Activated CD4-positive, alpha-beta T cell treated with anti-CD3 and anti-CD28 coated beads for 36 hours (primary cell): ENCODE measurements at regions not wholly inside any gene's neighbourhood (a gene's known extent, or its start where the extent isn't known, plus 50 kb on each side); places are given as distances from the start of the nearest gene placed in this dataset.

Experiments used
- ATAC-seq: fragments of 200-7000 bp; cut with Tn5 transposase; one replicate; pipeline ENCODE4 v1.10.0; 2021; ENCODE audit warnings: mild to moderate bottlenecking, moderate library complexity
- CTCF ChIA-PET: fragments of 350-600 bp; sonication (Branson Sonifier 250); formaldehyde crosslinking; loops from one replicate; lab custom pipeline; 2021; ENCODE audit warnings: antibody characterized with exemption; lab: Charles Lee
- POLR2A ChIA-PET: fragments of 350-600 bp; sonication (Branson Sonifier 250); formaldehyde crosslinking; loops from one replicate; lab custom pipeline; 2021; ENCODE audit warnings: antibody characterized with exemption, inconsistent platforms; lab: Charles Lee
- DNase-seq: peaks from one replicate; pipeline ENCODE4 v3.0.0-alpha.2; 2020
- H3K27ac Mint-ChIP-seq: one replicate; pipeline ENCODE4 v1.8.0; 2021; ENCODE audit warnings: mixed read lengths
- H3K27me3 Mint-ChIP-seq: one replicate; pipeline ENCODE4 v1.8.0; 2021; ENCODE audit warnings: mixed read lengths
- H3K36me3 Mint-ChIP-seq: one replicate; pipeline ENCODE4 v1.8.0; 2021; ENCODE audit warnings: low read depth, mixed read lengths
- H3K4me1 Mint-ChIP-seq: one replicate; pipeline ENCODE4 v1.8.0; 2021; ENCODE audit warnings: mixed read lengths
- H3K4me3 Mint-ChIP-seq: one replicate; pipeline ENCODE4 v1.8.0; 2021; ENCODE audit warnings: mild to moderate bottlenecking, moderate library complexity, mixed read lengths
- H3K9me3 Mint-ChIP-seq: one replicate; pipeline ENCODE4 v1.8.0; 2021; ENCODE audit warnings: low read depth, mixed read lengths
- intact Hi-C, 2 experiments: fragments of 100-400 bp; cut with DNase I in 1 of 2; cut with micrococcal nuclease in 1 of 2; formaldehyde crosslinking; loops; one replicate each; pipeline versions ENCODE4 v1.14.2 to v1.15.1; 2022 to 2024; cut with DNase I, micrococcal nuclease

DNA sequence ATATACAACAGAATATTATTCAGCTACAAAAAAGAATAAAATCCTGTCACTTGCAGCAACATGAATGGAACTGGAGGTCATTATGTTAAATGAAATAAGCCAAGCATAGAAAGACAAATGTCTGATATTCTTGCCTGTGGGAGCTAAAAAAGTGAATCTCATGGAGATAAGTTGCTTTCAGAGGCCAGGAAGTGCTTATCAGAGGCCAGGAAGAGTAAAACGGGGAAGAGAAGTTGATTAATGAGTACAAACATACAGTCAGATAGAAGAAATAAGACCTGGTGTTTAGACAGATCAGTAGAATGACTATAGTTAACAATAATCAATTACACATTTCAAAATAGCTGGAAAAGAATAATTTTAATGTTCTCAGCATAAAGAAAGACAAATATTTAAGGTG lies 54.4 kb upstream of the CPHXL start:
- no peaks in the 10 kb centered on the region for H3K36me3 Mint-ChIP-seq
- H3K9me3 Mint-ChIP-seq, result no peaks in the 10 kb centered on the region
- intact Hi-C loops, result loop anchor here in 1 of 2 experiments (10.0 kb wide), 1 partner anchor 874 kb away; no protein-coding TSS in a partner anchor
- H3K4me1 Mint-ChIP-seq, result no peaks in the 10 kb centered on the region
- H3K4me3 Mint-ChIP-seq, result no peak overlapping the region
- DNase-seq, result no peak
- H3K27ac Mint-ChIP-seq, result no peak overlapping the region
- ATAC-seq, result no peak
- CTCF ChIA-PET, result interaction anchor here (1.6 kb wide), 1 partner anchor 1391 kb away, joined by 5 read pairs; no protein-coding TSS in a partner anchor
- POLR2A ChIA-PET, result no interaction called here
- peaks cover 41% of the 10 kb centered on the region for H3K27me3 Mint-ChIP-seq

DNA sequence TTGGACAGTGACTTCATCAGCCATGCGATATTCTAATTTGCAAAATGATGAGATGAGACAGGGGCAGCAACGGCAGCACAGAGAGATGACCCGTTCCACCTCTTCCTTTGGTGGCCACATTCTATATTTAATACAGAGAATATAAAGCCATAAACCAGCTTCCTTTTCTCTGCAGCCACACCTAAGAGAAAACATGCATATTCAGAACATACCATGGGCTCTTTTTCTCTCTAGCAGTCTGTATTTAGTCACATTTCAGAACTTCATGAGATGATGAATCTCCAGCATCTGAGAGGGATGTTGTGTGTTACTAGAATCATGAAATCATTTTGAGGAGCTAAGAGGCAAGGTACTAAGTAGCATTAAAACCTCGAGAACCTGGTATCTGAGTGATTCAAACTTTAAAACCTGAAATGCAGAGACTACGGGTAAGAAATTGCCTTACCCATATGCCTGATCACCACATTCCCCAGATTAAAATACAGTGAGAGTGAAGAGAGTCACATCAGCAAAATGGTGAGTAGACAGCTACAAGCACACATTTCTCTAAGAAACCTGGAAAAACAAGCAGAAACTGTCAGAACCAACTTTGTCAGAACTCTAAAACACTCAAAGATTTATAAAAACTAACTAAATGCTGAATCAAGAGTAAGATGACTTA lies 55.5 kb upstream of the CPHXL start:
- DNase-seq (no peak), ATAC-seq (no peak)
- ChIA-PET POLR2A (no interaction called here), CTCF (interaction anchor here (0.5 to 1.1 kb wide), 4 partner anchors 8 to 1152 kb away, joined by 3 read pairs; no protein-coding TSS in a partner anchor)
- H3K27me3 Mint-ChIP-seq, result peaks cover 35% of the 10 kb centered on the region
- no peaks in the 10 kb centered on the region for H3K9me3 Mint-ChIP-seq
- no peaks in the 10 kb centered on the region for H3K4me1 Mint-ChIP-seq
- no peak overlapping the region for H3K4me3 Mint-ChIP-seq
- intact Hi-C loops, result loop anchor here in 1 of 2 experiments (10.0 kb wide), 1 partner anchor 873 kb away; no protein-coding TSS in a partner anchor
- H3K27ac Mint-ChIP-seq, result no peak overlapping the region
- H3K36me3 Mint-ChIP-seq, result no peaks in the 10 kb centered on the region

GRCh38 chr16:75787440-75787839 lies 61.1 kb upstream of the CPHXL start:
- no peak overlapping the region for H3K4me3 Mint-ChIP-seq
- CTCF ChIA-PET, result interaction anchor here (0.7 to 3.5 kb wide), 6 partner anchors 10 to 1386 kb away, joined by 3 to 30 read pairs (median 3); no protein-coding TSS in a partner anchor
- POLR2A ChIA-PET, result no interaction called here
- H3K27ac Mint-ChIP-seq, result no peak overlapping the region
- peaks cover 19% of the 10 kb centered on the region for H3K27me3 Mint-ChIP-seq
- intact Hi-C loops, result loop anchor here in 1 of 2 experiments (10.0 kb wide), 1 partner anchor 867 kb away; no protein-coding TSS in a partner anchor
- no peaks in the 10 kb centered on the region for H3K36me3 Mint-ChIP-seq
- no peaks in the 10 kb centered on the region for H3K9me3 Mint-ChIP-seq
- H3K4me1 Mint-ChIP-seq, result no peaks in the 10 kb centered on the region
- DNase-seq (no peak), ATAC-seq (no peak)

DNA sequence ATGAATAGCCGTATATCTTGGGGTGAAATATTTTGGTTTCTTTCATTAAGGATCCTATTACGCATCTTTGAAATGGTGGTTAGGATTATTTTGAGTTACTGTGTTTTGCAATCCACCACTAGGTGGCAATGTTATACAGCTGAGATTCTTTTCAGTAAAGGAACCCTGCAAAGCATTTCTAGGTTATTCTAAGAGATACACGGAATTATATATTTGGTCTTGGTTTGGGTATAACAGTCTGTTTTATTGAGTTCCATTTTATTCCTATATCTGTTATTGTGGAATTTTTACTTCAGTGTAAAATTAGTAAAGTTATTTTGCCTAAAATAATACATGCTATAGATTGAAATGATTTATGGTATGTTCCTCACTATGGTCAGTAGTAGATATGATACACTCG lies 62.9 kb upstream of the CPHXL start:
- Mint-ChIP-seq H3K4me3 (no peak overlapping the region), H3K4me1 (no peaks in the 10 kb centered on the region), H3K27me3 (peaks cover 5% of the 10 kb centered on the region), H3K36me3 (no peaks in the 10 kb centered on the region), H3K27ac (no peak overlapping the region), H3K9me3 (no peaks in the 10 kb centered on the region)
- ATAC-seq (peak; percentile 42), DNase-seq (no peak)
- intact Hi-C loops, result loop anchor here (1.0 to 10.0 kb wide), 4 partner anchors 864 to 1382 kb away; no protein-coding TSS in a partner anchor
- CTCF ChIA-PET, result interaction anchor here (1.0 to 1.1 kb wide), 3 partner anchors 135 to 1382 kb away, joined by 3 to 5 read pairs (median 4); no protein-coding TSS in a partner anchor
- POLR2A ChIA-PET, result no interaction called here

DNA sequence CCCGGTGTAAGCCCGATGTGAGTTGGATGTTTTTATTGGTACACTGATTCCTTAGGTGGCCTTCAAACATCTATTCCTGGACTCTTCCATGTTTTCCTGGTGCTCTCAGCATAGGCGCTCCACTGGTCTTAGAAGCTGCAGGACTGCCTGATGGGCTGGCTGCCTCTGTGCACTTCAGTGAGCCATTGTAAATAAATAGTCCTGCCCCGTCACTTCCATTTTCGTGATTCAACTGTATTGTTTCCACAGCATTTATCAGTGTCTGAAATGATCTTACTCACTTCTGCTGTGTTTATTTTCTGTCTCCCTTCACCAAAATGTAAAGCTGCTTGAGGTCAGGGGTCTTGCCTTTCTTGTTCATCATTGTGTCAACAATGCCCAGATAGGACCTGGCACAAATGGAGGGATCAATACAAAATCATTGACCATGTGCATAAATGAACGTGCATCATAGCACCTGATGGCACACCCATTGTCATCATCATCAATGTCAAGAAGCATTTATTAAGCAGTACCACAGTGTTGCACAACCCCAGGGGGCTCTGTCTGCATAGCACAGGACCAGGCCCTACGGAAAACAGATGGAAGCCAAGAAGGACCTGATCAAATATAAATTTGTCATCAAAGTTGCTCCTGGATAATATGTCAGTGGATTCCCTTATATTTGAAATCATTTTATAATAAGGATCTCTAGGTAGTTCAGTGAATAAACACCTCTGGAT lies 66.6 kb upstream of the CPHXL start:
- Mint-ChIP-seq H3K27ac (no peak overlapping the region), H3K4me1 (no peaks in the 10 kb centered on the region), H3K27me3 (peaks cover 4% of the 10 kb centered on the region), H3K4me3 (no peak overlapping the region), H3K9me3 (no peaks in the 10 kb centered on the region), H3K36me3 (no peaks in the 10 kb centered on the region)
- ChIA-PET POLR2A (no interaction called here), CTCF (interaction anchor here (0.7 kb wide), 1 partner anchor 49 kb away, joined by 3 read pairs; no protein-coding TSS in a partner anchor)
- DNase-seq (no peak), ATAC-seq (no peak)
- intact Hi-C loops, result no loop called here

DNA sequence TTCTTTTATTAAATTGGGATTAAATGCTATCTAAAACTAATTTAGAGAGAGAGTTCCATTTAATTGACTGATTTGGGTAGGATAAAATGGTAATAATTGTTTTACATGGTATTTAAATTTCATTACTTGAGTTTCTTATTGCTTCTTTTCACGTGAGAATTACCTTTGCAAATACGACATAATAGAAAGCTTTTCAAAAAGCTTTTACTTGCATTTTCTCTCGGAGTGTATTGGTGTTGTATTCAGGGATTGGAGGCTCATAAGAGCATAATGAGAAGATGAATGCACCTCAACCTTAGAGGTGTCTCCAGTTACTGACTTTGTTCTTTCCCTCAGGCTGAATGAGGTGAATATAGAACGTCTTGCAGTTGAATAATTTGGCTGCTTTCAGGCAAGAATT lies 67.4 kb upstream of the CPHXL start:
- no peak overlapping the region for H3K27ac Mint-ChIP-seq
- no peaks in the 10 kb centered on the region for H3K4me1 Mint-ChIP-seq
- ChIA-PET CTCF (no interaction called here), POLR2A (no interaction called here)
- no peaks in the 10 kb centered on the region for H3K36me3 Mint-ChIP-seq
- H3K27me3 Mint-ChIP-seq, result peaks cover 4% of the 10 kb centered on the region
- no peak for DNase-seq
- no peak for ATAC-seq
- H3K4me3 Mint-ChIP-seq, result no peak overlapping the region
- intact Hi-C loops, result no loop called here
- H3K9me3 Mint-ChIP-seq, result no peaks in the 10 kb centered on the region

- Mint-ChIP-seq H3K9me3 (no peaks in the 10 kb centered on the region), H3K36me3 (no peaks in the 10 kb centered on the region), H3K4me3 (no peak overlapping the region), H3K4me1 (no peaks in the 10 kb centered on the region), H3K27me3 (peaks cover 4% of the 10 kb centered on the region), H3K27ac (no peak overlapping the region)
- intact Hi-C loops, result no loop called here
- ATAC-seq, result no peak
- POLR2A ChIA-PET, result no interaction called here
- no peak for DNase-seq
- CTCF ChIA-PET, result interaction anchor here (0.6 kb wide), 1 partner anchor 12 kb away, joined by 3 read pairs; no protein-coding TSS in a partner anchor
These were observed 68.1 kb upstream of the CPHXL start for GRCh38 chr16:75794426-75794825.

DNA sequence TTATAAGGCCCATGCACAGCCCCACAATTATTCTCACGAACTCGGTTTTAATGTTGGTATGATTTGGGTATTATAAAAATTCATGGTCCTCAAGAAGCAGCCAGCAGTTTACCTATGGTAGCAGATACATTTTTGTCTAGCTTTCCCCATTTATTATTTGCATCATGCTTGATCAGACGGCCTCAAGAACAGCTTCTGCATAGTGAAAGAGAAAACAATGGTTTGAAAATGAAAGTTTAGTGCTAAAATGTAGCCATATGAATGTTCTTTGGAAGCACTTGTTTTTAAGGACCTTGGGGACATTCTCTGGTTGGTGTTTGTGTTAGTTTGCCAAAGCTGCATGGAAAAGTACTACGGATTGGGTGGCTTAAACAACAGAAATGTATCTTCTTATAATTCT lies 72.4 kb upstream of the CPHXL start:
- Mint-ChIP-seq H3K4me3 (no peak overlapping the region), H3K27ac (no peak overlapping the region), H3K4me1 (no peaks in the 10 kb centered on the region), H3K36me3 (no peaks in the 10 kb centered on the region), H3K27me3 (peaks cover 3% of the 10 kb centered on the region), H3K9me3 (no peaks in the 10 kb centered on the region)
- no peak for DNase-seq
- CTCF ChIA-PET, result interaction anchor here (0.6 kb wide), 1 partner anchor 405 kb away, joined by 3 read pairs; no protein-coding TSS in a partner anchor
- no peak for ATAC-seq
- POLR2A ChIA-PET, result no interaction called here
- intact Hi-C loops, result no loop called here

DNA sequence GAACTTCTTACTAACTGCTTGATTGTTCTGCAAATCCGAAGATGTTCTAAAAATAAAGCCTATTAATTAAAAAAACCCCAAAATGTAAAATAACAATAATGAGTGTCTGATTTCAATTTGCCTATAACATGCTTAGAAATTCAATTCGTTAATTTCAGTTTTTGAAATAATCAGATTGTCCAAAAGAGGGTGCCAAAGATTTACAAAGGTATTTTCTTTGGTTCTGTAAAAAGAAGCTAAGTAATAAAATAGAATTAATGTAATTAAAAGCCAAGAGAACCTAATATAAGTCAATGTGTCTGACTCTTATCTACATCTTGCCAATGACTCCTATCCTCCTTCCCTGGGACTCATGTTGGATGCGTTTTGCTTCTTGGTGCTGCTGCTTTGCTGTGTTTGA lies 75.0 kb upstream of the CPHXL start:
- intact Hi-C loops, result no loop called here
- Mint-ChIP-seq H3K4me3 (no peak overlapping the region), H3K36me3 (no peaks in the 10 kb centered on the region), H3K27ac (no peak overlapping the region), H3K4me1 (no peaks in the 10 kb centered on the region), H3K9me3 (no peaks in the 10 kb centered on the region), H3K27me3 (peaks cover 10% of the 10 kb centered on the region)
- POLR2A ChIA-PET, result no interaction called here
- CTCF ChIA-PET, result interaction anchor here (0.7 to 1.2 kb wide), 2 partner anchors 689 to 1369 kb away, joined by 3 read pairs; no protein-coding TSS in a partner anchor
- ATAC-seq (no peak), DNase-seq (no peak)

GRCh38 chr16:75803753-75804152 lies 77.5 kb upstream of the CPHXL start:
- peaks cover 13% of the 10 kb centered on the region for H3K27me3 Mint-ChIP-seq
- H3K4me3 Mint-ChIP-seq, result no peak overlapping the region
- H3K27ac Mint-ChIP-seq, result no peak overlapping the region
- ChIA-PET POLR2A (no interaction called here), CTCF (no interaction called here)
- no peaks in the 10 kb centered on the region for H3K9me3 Mint-ChIP-seq
- ATAC-seq (no peak), DNase-seq (no peak)
- no peaks in the 10 kb centered on the region for H3K4me1 Mint-ChIP-seq
- intact Hi-C loops, result no loop called here
- no peaks in the 10 kb centered on the region for H3K36me3 Mint-ChIP-seq

GRCh38 chr16:75804368-75804767 lies 78.1 kb upstream of the CPHXL start:
- POLR2A ChIA-PET, result no interaction called here
- DNase-seq (no peak), ATAC-seq (no peak)
- Mint-ChIP-seq H3K27me3 (peaks cover 13% of the 10 kb centered on the region), H3K36me3 (no peaks in the 10 kb centered on the region), H3K4me3 (no peak overlapping the region), H3K4me1 (no peaks in the 10 kb centered on the region), H3K9me3 (no peaks in the 10 kb centered on the region), H3K27ac (no peak overlapping the region)
- CTCF ChIA-PET, result no interaction called here
- intact Hi-C loops, result no loop called here
